ENCODE measurements at regions not wholly inside any gene's neighbourhood (a gene's known extent, or its start where the extent isn't known, plus 50 kb on each side); places are given as distances from the start of the nearest gene placed in this dataset.

- TF ChIP-seq, protein P1, sequence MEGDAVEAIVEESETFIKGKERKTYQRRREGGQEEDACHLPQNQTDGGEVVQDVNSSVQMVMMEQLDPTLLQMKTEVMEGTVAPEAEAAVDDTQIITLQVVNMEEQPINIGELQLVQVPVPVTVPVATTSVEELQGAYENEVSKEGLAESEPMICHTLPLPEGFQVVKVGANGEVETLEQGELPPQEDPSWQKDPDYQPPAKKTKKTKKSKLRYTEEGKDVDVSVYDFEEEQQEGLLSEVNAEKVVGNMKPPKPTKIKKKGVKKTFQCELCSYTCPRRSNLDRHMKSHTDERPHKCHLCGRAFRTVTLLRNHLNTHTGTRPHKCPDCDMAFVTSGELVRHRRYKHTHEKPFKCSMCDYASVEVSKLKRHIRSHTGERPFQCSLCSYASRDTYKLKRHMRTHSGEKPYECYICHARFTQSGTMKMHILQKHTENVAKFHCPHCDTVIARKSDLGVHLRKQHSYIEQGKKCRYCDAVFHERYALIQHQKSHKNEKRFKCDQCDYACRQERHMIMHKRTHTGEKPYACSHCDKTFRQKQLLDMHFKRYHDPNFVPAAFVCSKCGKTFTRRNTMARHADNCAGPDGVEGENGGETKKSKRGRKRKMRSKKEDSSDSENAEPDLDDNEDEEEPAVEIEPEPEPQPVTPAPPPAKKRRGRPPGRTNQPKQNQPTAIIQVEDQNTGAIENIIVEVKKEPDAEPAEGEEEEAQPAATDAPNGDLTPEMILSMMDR (IDR thresholded peaks at IDR 0.05), result no peak
- no peak for TF ChIP-seq EZH2 (IDR thresholded peaks at IDR 0.05; ENCODE audit: borderline replicate concordance, insufficient read depth, low read depth, low read length, poor library complexity, severe bottlenecking)
These were observed 130.8 kb upstream of the LGALSL start for GRCh38 chr2:64323197-64323596.

All from B cell (primary cell).